ENCODE measurements at regions not wholly inside any gene's neighbourhood (a gene's known extent, or its start where the extent isn't known, plus 50 kb on each side); places are given as distances from the start of the nearest gene placed in this dataset.

DNA sequence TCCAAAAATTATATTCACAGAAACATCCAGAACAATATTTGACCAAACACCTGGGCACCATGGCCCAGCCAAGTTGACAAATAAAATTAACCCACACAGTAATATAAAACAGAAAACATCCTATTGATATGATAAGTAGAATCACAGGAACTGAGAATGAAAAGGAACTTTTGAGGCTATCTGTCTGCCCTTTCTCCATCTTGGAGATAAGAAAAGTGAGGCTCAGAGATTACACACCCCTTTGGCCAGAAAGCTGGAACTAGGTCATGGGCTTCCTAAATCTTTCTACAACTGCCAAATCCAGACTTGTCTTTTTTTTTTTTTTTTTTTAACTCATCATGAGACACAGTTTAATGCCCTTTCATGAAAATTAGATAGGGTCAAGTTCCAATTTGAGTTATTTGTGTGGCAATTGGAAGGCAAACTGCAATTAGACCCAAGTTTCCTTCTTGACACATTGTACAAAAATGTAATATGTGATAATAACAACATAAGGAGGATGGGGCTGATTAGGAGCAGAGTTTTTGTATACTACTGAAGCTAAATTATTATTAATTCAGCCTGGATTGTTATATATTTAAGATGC lies 137.2 kb downstream of the RPL22L1 start:
- no peak for DNase-seq (ENCODE audit: low read depth in 1 of 2, low spot score in 1 of 2)

DNA sequence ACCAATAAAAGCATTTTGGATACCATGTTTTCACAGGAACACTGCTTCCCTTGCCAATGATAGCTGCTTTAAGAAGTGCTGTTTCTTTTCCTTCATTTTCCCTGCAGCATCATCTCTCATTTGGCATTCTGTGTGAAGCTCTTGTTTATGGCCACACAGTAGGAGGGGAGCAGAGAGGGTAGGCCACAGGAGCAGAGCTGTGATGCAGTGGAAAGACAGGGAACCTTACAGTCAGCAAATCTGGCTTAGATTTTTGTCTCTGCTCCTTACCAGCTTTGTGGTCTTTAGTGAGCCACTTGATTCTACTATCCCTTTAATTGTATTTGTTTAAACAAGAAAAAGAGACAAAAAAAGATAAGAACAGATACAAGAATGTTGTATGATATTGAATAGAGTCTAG lies 138.7 kb downstream of the RPL22L1 start:
- DNase-seq (ENCODE audit: low read depth in 1 of 2, low spot score in 1 of 2): no peak

DNA sequence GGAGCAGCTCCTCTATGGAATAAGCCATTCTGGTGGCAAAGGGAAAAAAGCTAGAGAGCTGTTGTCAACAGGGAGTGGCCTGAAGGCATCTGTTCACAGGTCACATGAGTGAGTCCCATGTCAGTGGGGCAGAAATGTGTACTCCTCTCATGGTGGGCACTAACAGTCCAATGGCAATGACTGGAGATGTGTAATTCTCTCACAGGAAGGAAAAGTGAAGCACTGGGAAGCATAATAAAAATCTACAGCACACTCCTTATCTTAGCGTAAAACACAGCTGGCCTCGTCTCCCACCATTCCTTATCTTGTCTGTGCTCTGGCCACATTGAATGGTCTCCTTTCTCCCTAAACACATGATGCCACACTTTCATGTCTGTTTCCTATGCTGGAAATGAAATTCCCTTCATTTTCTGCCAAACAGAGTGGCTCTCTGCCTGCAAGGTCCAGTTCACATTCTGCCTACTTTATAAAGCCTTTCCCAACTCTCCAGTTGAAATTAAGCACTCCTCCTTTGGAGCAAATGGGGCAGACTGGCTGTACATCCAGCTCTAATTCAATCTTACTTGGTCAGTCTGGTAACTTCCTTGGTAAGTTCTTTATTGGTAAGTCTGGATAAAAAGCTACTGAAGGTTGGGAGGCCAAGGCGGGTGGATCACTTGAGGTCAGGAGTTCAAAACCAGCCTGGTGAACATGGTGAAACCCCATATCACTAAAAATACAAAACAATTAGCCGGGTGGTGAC lies 139.8 kb downstream of the RPL22L1 start:
- DNase-seq (ENCODE audit: low read depth in 1 of 2, low spot score in 1 of 2): no peak

- DNase-seq (ENCODE audit: low read depth in 1 of 2, low spot score in 1 of 2): no peak
Measured at GRCh38 chr3:170728181-170728580, 141.8 kb downstream of the RPL22L1 start.

DNA sequence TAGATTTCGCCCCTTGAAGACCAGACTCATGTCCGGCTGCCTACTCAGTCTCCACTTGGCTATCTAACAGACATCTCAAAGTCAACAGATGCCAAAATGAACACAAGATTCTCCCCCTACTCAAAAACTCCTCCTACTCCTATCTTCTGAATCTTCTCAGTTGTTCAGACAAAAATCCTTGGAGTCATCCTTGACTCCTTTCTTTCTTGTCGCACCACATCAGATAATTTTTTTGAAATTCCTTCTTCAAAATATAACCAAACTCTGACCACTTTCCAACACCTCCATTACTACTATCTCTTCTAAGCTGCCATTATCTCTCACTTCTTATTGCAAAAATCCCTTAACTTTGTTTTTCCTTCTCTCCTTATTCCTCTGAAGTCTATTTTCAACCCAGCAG lies 141.9 kb upstream of the SLC7A14 start:
- DNase-seq (ENCODE audit: low read depth in 1 of 2, low spot score in 1 of 2): no peak

DNA sequence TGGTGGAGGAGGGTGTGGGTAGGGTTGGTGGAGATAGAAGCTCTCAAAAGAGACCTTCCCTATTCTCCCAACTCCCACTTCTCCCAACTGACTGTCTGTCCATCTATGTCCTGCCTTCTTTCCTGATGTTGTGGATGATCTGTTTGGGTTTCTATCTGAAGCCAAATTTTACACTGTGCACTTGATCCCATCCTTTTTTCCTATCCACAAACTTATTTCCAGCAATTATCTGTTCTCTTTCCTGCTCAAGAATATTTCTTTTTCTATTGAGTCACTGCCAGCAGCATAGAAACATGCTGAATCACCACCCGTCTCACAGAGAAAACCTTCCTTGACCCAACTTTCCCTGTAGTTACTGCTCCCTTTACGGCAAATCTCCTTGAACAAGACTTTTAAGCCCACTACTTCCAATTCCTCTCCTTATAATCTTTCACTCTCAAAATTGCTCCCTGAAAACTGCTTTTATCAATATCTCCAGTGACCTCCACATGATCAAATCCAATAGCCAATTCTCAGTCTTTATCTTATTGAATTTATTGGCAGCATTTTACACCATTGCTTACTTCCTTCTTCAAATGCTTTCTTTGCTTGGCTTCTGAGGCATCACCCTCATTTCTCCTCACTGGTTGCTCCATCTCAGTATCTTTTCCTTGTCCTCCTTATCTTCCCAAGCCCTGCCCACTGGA lies 141.2 kb upstream of the SLC7A14 start:
- DNase-seq (ENCODE audit: low read depth in 1 of 2, low spot score in 1 of 2): no peak

GRCh38 chr3:170725285-170725731 lies 139.4 kb upstream of the SLC7A14 start:
- DNase-seq (ENCODE audit: low read depth in 1 of 2, low spot score in 1 of 2): no peak

DNA sequence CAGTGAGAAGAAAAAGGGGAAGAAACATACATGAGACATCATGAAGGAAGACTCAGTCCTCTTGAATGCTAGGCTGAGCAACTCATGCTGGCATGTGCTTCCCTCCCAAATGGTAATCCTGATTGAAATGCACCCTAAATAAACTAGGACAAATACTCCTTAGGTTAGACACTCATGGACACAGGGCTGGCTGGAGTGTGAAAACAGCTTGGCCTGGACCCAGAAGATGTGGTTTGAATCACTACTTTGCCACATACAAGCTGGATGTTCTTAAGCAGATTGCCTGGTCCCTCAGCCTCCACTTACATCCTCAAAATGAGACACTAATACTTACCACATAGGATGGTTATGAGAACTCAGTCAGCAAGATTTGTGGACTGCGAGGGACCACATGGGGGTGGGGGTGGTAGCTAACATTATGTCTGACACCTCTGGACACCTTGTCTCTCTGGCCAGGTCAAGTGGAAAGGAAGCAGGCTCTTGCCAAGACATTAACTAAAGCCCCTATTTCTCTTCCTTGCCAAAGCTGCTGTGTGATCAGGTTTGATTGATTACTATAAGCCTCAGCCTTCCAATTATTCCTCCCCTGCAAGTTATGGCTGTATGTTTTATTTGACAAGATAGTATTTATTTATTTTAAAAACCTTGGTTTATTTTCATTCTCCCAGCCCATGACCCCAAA lies 138.9 kb upstream of the SLC7A14 start:
- no peak for DNase-seq (ENCODE audit: low read depth in 1 of 2, low spot score in 1 of 2)

DNA sequence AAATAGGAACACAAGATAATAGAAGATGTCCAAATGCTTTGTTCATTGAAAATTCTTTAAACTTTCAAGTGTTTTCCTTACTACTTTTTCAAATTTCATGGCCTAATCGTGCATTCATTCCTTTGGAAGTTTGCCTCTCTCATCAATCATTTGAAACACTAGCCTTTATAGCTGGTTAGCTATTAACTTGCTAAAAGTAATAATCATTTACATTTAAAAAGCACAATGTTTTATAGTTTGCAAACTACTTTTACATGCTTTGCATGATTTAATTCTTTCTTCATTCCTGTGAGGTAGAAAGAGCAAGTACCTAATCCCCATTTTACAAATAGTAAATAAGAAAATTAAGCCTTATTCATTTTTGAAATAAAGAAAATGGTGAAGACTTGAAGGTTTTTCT lies 137.4 kb upstream of the SLC7A14 start:
- DNase-seq (ENCODE audit: low read depth in 1 of 2, low spot score in 1 of 2): no peak

GRCh38 chr3:170721563-170721962 lies 135.7 kb upstream of the SLC7A14 start:
- DNase-seq (ENCODE audit: low read depth in 1 of 2, low spot score in 1 of 2): no peak

DNA sequence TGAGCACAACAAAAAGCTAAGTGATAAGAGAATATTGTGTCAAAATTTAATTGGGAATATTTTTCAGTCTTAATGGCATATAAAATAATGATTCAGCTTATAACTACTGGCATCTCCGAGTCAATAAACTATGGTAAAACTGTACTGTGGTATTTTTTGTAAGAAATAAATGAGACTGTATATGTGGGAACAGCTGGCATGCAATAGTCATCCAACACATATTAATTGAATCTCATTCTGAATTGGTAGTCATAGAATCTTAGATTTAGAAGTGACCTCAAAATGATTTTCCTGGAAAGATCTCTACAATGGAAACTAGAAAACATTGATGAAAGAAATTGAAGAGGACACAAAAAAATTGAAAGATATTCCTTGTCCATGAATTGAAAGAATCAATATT lies 133.4 kb upstream of the SLC7A14 start:
- no peak for DNase-seq (ENCODE audit: low read depth in 1 of 2, low spot score in 1 of 2)

DNA sequence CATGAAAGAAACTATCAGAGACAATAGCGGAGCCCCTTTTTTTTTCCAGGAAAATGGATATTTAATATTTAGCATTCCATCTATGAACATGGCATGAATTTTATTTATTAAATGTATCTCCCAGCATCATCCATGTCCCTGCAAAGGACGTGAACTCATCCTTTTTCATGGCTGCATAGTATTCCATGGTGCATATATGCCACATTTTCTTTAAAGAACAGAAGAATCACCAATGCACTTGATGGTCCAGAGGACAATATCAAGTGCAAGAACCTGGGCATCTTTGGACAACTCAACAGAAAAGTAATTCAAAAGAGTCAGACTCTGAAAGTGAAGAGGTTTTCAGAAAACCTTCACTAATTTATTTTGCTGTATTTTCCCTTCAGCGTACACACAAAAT lies 133.0 kb upstream of the SLC7A14 start:
- no peak for DNase-seq (ENCODE audit: low read depth in 1 of 2, low spot score in 1 of 2)

- DNase-seq (ENCODE audit: low read depth in 1 of 2, low spot score in 1 of 2): no peak
Measured at GRCh38 chr3:170717410-170718402, 131.8 kb upstream of the SLC7A14 start.

DNA sequence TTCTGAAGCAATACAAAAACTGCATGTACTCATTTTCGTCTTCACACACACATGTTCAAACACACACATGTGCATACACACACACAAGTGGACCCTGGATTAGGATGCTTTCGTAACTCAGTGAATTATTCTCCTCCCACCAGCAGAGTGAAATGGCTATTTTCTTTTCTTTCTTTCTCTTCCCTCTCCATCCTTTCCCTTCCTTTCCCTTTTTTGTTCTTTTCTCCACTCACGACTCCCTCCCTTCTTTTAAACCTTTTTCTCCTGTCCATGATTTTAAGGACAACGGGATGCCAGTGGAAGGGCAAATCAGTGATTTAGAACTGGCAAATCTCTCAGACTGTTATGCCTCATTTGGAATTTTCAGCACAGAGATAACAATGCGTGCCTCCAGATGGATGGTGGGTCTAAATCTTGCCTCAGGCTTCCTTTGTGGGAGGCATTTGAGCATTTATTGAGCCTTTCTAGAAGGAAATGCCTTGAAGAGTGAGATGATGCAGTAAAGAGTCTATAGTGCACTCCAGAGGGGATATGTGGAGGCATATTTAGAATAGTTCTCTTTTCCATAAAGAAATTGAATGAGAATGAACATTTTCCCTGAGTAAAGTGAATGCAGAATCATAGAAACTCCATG lies 130.4 kb upstream of the SLC7A14 start:
- no peak for DNase-seq (ENCODE audit: low read depth in 1 of 2, low spot score in 1 of 2)

DNA sequence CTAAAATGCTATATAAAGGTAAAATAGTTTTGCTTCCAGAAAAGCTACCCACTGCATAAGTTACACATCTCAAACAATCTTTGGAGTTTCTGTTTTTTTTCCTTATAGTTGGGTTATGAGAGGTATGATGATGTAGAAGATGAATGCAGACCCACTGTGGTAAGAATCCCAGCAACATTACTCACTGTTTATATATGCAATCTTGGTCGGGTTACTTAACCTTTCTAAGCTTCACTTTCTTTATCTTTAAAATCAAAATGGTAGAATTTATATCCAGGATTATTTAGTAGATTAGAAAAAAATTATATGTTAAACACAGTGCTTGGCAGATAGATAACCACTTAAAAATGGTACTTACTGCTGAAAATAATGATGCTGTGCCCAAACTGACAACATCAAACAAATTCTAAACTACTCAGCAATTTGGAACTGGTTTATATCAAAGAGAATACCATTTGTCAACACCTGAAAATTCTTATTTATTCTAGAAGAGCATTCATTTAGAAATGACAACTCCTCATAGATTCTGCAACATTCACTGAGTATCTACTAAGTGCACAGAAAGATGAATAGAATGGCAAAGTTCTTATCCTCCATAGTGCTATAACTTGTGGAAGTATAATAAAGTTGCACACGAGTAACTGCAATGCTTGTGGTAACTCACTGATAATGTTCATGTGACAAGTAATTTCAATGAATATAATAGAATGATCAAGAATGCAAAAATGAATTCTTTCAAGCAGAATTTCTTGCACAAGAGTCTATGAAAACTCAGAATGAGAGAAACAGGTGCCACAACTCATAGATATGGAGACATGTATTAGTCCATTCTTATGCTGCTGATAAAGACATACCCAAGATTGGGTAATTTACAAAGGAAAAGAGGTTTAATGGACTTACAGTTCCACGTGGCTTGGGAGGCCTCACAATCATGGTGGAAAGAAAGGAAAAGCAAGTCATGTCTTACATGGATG lies 129.0 kb upstream of the SLC7A14 start:
- no peak for DNase-seq (ENCODE audit: low read depth in 1 of 2, low spot score in 1 of 2)

GRCh38 chr3:170714122-170714521 lies 128.2 kb upstream of the SLC7A14 start:
- DNase-seq (ENCODE audit: low read depth in 1 of 2, low spot score in 1 of 2): no peak

DNA sequence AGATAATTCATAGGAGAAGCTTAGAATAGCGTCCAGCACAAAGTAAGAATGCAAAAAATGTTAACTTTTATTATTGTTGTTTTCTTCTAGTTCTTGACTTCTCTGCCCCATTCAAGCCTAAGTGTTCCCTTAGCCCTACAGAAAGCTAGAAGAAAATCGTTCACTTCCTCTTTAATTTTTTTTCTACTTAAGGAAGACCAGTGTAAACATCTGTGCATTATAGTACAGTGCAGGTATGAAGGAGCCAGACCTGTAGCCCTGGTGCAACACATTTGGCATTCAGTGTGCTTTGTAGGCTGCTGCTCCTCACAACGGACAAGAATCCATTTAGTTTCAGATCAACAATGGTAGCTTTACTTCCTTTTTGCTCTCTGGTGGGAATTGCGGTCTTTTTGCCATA lies 127.8 kb upstream of the SLC7A14 start:
- no peak for DNase-seq (ENCODE audit: low read depth in 1 of 2, low spot score in 1 of 2)

DNA sequence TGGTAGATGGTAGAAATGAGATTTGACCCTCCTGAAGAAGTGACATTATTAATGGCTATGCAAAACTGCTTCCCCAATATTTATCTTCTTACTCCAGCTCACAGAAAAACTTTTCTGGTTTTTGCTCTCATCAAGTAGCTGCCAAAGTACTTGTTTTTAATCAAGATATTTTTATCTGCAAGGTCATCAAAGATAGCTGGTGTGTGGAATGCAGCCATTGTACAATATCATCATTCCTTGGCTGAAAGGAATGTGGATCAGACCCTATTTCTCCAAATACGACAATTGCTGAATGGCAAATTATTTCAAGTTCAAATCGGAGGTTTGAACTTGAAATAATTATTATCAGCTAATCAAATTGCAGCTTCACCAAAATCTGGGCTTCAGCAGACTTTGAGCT lies 126.9 kb upstream of the SLC7A14 start:
- DNase-seq (ENCODE audit: low read depth in 1 of 2, low spot score in 1 of 2): no peak

DNA sequence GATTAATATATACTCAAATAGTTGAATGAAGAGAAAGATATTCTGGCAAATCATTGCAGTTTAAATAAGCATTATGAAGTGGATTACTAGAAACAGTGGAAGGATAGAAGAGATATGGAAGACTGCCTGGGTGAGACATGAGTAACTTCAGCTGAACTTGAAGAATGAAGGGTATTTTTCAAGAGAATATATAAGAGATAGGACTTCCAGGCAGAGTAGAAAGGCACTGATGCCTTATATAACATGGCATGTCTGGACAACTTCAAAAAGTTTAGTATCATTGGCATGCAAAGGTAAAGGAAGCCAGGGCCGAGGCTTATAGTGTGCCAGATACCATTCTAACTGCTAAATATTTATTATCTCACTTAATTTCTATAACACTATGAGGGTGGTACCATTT lies 126.5 kb upstream of the SLC7A14 start:
- no peak for DNase-seq (ENCODE audit: low read depth in 1 of 2, low spot score in 1 of 2)

Measured in activated T-helper 1 cell treated with anti-CD3 and anti-CD28 coated beads, Interleukin-2, amount 50 U/mL, for 16 hours (primary cell).